ENCODE measurements at regions not wholly inside any gene's neighbourhood (a gene's known extent, or its start where the extent isn't known, plus 50 kb on each side); places are given as distances from the start of the nearest gene placed in this dataset.

DNA sequence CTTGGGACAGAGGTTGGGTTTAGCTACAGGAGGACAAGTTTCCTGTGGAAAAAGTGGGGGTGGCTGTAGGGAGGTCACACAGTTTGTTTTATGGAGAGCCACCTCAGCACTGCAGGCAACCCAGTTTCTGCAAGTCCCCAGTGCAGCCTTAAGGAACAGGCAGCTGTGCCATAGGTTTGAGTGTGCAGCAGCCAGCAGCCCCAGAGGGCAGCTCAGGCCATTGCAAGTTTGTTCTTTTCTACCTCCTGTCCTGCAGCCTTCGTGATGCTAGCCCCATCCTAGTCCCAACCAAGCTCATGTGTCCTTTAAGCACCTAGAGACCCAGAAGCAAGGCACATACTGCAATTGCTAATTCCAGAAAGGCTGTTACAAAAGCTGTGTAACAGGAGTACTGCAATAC, 58.8 kb downstream of the ZBTB9 start:
- WGBS (ENCODE audit: extremely low coverage, insufficient read length, low lambda C conversion rate), result no CpG with 5 or more reads among the region's 1 CpG
- Histone ChIP-seq H3T11ph (ENCODE audit: low read length) (no peak overlapping the region), H3K4me2 (ENCODE audit: insufficient read depth, insufficient read length, low read length) (no peak overlapping the region), H3K27me3 (ENCODE audit: insufficient read depth, low read length) (no peaks in the 10 kb centered on the region), H4K5ac (ENCODE audit: insufficient read length, low read depth, low read length) (no peak overlapping the region), H2BK120ac (ENCODE audit: low read depth, low read length, poor library complexity, severe bottlenecking) (no peak overlapping the region), H4K20me1 (ENCODE audit: control insufficient read depth, insufficient read depth, insufficient read length) (peaks cover 3% of the 10 kb centered on the region), H3K4me1 (ENCODE audit: insufficient read depth, low read length) (no peaks in the 10 kb centered on the region), H2BK20ac (ENCODE audit: low read depth, low read length, poor library complexity, severe bottlenecking) (no peak overlapping the region), H3K23me2 (ENCODE audit: insufficient read length, low read depth, low read length, poor library complexity, severe bottlenecking) (no peaks in the 10 kb centered on the region), H2BK15ac (ENCODE audit: low read depth, low read length) (no peak overlapping the region), H3K14ac (ENCODE audit: insufficient read depth, low read length) (no peak overlapping the region), H2AK5ac (ENCODE audit: insufficient read length, low read length) (no peak overlapping the region), H3K4ac (ENCODE audit: low read depth, low read length) (no peak overlapping the region), H2AFZ (ENCODE audit: low read length) (no peak overlapping the region), H3K79me2 (ENCODE audit: insufficient read depth, low read length) (no peaks in the 10 kb centered on the region), H4K8ac (replicated peaks; ENCODE audit: insufficient read length, low read depth, low read length) (no peak overlapping the region), H4K91ac (ENCODE audit: insufficient read length, low read depth, low read length) (no peak overlapping the region), H3K9me3 (ENCODE audit: control insufficient read depth, low read depth, low read length) (no peaks in the 10 kb centered on the region), H3K79me1 (ENCODE audit: insufficient read depth, low read depth, low read length, poor library complexity, severe bottlenecking) (no peaks in the 10 kb centered on the region), H3K23ac (ENCODE audit: insufficient read length, low read depth, low read length) (no peak overlapping the region), H2BK5ac (ENCODE audit: insufficient read length, low read length) (no peak overlapping the region), H2BK12ac (ENCODE audit: insufficient read length, low read depth, low read length) (no peak overlapping the region), H3K56ac (ENCODE audit: insufficient read length, low read depth, low read length) (no peak overlapping the region), H3K18ac (ENCODE audit: insufficient read length, low read depth, low read length) (no peak overlapping the region), H3K9ac (ENCODE audit: extremely low read depth, insufficient read length, low read length) (no peak overlapping the region), H3K27ac (ENCODE audit: insufficient read length, low read depth, low read length) (no peak overlapping the region)
- no peaks in the 10 kb centered on the region for H3K36me3 Mint-ChIP-seq (ENCODE audit: insufficient read depth in 1 of 3, low read depth in 3 of 3)
- peaks cover 14% of the 10 kb centered on the region for H3K27me3 Mint-ChIP-seq (ENCODE audit: low read depth)
- no peak overlapping the region for H3K27ac Mint-ChIP-seq
- TF ChIP-seq, protein P1, sequence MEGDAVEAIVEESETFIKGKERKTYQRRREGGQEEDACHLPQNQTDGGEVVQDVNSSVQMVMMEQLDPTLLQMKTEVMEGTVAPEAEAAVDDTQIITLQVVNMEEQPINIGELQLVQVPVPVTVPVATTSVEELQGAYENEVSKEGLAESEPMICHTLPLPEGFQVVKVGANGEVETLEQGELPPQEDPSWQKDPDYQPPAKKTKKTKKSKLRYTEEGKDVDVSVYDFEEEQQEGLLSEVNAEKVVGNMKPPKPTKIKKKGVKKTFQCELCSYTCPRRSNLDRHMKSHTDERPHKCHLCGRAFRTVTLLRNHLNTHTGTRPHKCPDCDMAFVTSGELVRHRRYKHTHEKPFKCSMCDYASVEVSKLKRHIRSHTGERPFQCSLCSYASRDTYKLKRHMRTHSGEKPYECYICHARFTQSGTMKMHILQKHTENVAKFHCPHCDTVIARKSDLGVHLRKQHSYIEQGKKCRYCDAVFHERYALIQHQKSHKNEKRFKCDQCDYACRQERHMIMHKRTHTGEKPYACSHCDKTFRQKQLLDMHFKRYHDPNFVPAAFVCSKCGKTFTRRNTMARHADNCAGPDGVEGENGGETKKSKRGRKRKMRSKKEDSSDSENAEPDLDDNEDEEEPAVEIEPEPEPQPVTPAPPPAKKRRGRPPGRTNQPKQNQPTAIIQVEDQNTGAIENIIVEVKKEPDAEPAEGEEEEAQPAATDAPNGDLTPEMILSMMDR (conservative IDR thresholded peaks at IDR 0.05), result no peak
- H3K4me1 Mint-ChIP-seq, result peaks cover 15 to 17% of the 10 kb centered on the region in 2 experiments
- no peaks in the 10 kb centered on the region for H3K9me3 Mint-ChIP-seq
- no peak overlapping the region for H3K4me3 Mint-ChIP-seq
- no peak for DNase-seq

All from H9 (cell line).